Erythroblast (primary cell): ENCODE measurements at regions not wholly inside any gene's neighbourhood (a gene's known extent, or its start where the extent isn't known, plus 50 kb on each side); places are given as distances from the start of the nearest gene placed in this dataset.

Experiments used
- GATA1 ChIP-seq: IDR thresholded peaks from 2 replicates; pipeline ENCODE4 v1.6.1; 2011; ENCODE audit warnings: low read depth, mild to moderate bottlenecking, control low read depth, low read length, moderate library complexity
- POLR2A ChIP-seq: IDR thresholded peaks from 2 replicates; pipeline ENCODE4 v1.6.1; 2011; ENCODE audit warnings: mild to moderate bottlenecking, low read length

DNA sequence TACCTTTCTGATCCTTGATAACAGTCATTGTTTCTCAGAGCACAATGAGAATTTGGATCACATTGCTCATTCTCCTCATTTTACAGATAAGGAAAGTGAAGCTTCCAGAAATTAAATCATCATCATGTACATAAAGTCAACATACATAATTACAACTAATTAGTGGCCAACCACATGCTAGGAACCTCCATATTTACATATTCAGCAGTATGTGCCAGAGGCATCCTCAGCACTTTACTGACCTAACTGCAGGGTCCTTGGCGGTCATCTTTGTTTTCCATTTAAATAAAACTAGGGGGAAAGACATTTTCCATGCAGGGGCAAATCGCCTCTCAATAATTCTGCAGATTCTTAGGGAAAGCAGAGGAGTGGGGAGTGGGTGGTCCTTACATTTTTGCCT lies 752.9 kb downstream of the KCNJ2 start:
- no peak for TF ChIP-seq POLR2A
- no peak for TF ChIP-seq GATA1
